ENCODE measurements at regions not wholly inside any gene's neighbourhood (a gene's known extent, or its start where the extent isn't known, plus 50 kb on each side); places are given as distances from the start of the nearest gene placed in this dataset.
A peak's percentile ranks its signal among the peaks of the same experiment; 100 is the strongest.

DNA sequence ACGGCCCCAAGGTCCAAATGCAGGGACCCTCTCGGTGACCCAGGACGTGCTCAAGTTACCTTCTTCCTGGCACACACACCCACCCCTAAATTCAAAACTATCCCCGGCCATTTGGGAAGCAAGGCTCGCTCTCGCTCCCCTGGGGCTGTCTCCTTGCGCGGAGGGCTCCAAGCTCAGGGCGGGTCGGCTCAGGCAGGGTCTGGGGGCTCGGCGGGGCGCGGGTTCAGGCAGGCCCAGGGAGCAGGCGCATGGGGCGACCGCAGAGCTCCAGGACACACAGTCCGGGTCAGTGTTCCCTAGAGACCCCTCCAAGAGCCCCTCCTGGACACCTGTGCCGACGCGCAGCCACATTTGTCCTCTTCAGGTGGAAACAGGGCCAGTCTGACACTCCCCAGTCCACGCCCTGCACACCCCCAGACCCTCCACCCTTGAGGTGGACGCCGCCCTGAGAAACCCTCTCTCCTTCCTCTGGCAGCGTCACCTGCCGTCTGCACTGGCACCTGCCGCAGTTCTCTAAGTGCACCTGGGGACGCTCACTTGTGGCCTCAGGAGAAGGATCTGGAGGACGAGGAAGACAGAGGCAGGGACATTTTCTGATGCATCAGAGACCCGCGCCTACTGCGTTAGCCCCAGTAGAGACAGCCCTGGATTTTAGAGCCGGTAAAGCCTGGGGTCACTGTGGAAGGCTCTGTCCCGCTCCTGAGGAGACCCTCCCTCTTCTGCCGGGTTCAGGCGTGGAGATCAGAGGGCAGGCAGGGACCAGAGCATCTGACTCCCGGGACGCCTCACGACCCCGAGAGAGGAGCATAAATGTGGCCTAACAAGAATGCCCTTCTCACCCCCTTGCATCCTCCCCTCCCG, 138.8 kb downstream of the TWIST2 start:
- Histone ChIP-seq H3K27me3 (ENCODE audit: control insufficient read depth in 1 of 2, insufficient read depth in 2 of 2, low read length in 2 of 2) (peaks cover 10 to 72% of the 10 kb centered on the region in 2 experiments; a peak in 4 of 5 replicates), H3K36me3 (replicated peaks in 1 of 2; ENCODE audit: control insufficient read depth in 1 of 2, insufficient read depth in 2 of 2, low read length in 2 of 2) (no peaks in the 10 kb centered on the region), H3K9ac (ENCODE audit: insufficient read depth, low read depth, low read length) (no peak overlapping the region), H3K79me2 (ENCODE audit: insufficient read depth, low read length) (no peaks in the 10 kb centered on the region), H3K9me3 (ENCODE audit: low read length) (no peaks in the 10 kb centered on the region), H2AFZ (ENCODE audit: low read length) (no peak overlapping the region), H4K20me1 (ENCODE audit: insufficient read depth, low read length) (no peaks in the 10 kb centered on the region), H3K4me1 (ENCODE audit: insufficient read depth, low read length) (no peaks in the 10 kb centered on the region), H3K4me2 (ENCODE audit: low read depth, low read length) (no peak overlapping the region), H3K4me3 (replicated peaks in 1 of 3; ENCODE audit: insufficient read depth in 1 of 3, low read depth in 2 of 3, low read length in 3 of 3) (no peak overlapping the region), H3K27ac (ENCODE audit: extremely low read length, insufficient read depth, low read length) (no peak overlapping the region)
- FAIRE-seq (no peak), DNase-seq (ENCODE audit: low spot score) (no peak), ATAC-seq (peak; percentile 22; the same call in 2 of the 3 replicates)
- 41% methylated on average over 39 of the region's 41 CpGs for WGBS (ENCODE audit: low lambda C conversion rate)
- CTCF ChIA-PET (ENCODE audit: low intra/inter-chr PET ratio, low total read pairs): no interaction called here
- POLR2A ChIA-PET: no interaction called here
- TF ChIP-seq, protein P1, sequence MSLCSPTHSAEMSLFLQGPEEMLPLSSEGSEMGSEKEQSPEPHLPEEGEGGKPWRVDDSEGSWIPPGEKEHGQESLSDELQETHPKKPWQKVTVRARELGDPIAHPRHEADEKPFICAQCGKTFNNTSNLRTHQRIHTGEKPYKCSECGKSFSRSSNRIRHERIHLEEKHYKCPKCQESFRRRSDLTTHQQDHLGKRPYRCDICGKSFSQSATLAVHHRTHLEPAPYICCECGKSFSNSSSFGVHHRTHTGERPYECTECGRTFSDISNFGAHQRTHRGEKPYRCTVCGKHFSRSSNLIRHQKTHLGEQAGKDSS (CRISPR knock-in tag; IDR thresholded peaks at IDR 0.05; ENCODE audit: borderline replicate concordance, low read depth): no peak
- TF ChIP-seq NCOR1 (IDR thresholded peaks at IDR 0.05; ENCODE audit: borderline replicate concordance, low read length) (no peak), ZNF205 (CRISPR knock-in tag; IDR thresholded peaks at IDR 0.05) (no peak), EZH2 (conservative IDR thresholded peaks at IDR 0.05; ENCODE audit: low read depth, low read length) (0 out of 2 replicates have a peak, but pooled peaks have one; percentile 23), EED (CRISPR knock-in tag; IDR thresholded peaks at IDR 0.05) (no peak), SKI (IDR thresholded peaks at IDR 0.05; ENCODE audit: partially characterized antibody) (no peak)
- TF ChIP-seq, protein P2, sequence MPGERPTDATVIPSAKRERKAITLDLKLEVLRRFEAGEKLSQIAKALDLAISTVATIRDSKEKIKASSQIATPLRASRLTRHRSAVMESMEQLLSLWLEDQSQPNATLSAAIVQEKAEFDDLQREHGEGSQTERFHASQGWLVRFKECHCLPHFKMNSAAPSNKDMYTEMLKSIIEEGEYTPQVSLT (CRISPR knock-in tag; IDR thresholded peaks at IDR 0.05; ENCODE audit: borderline replicate concordance, low read depth): no peak
- in situ Hi-C loops (cut with HindIII; ENCODE audit: extremely low pct_ligation_motif_present, low pct_unique_long_range_greater_than_20kb): no loop called here
- intact Hi-C loops (cut with micrococcal nuclease; ENCODE audit: unreplicated experiment): no loop called here
- no TSS peak for BruUV-seq (replicated peaks)
